AG10803 (cell line): ENCODE measurements at regions not wholly inside any gene's neighbourhood (a gene's known extent, or its start where the extent isn't known, plus 50 kb on each side); places are given as distances from the start of the nearest gene placed in this dataset.

Source experiments
- DNase-seq: peaks from one replicate; pipeline ENCODE4 v3.0.0; 2010; ENCODE audit warnings: low read depth
- H3K4me3 ChIP-seq: 2 replicates; pipeline ENCODE4 v1.5.1; 2011; ENCODE audit warnings: mild to moderate bottlenecking, low read length, control low read depth
- CTCF ChIP-seq: conservative IDR thresholded peaks from 2 replicates; pipeline ENCODE4 v1.5.1; 2011; ENCODE audit warnings: mild to moderate bottlenecking, low read length, control low read depth, inconsistent platforms

GRCh38 chr4:159639671-159640323 lies 536.9 kb downstream of the RAPGEF2 start:
- no peak for TF ChIP-seq CTCF
- no peak overlapping the region for H3K4me3 ChIP-seq
- DNase-seq, result no peak

GRCh38 chr4:159649237-159649636 lies 546.4 kb downstream of the RAPGEF2 start:
- no peak for DNase-seq
- TF ChIP-seq CTCF, result no peak
- H3K4me3 ChIP-seq, result no peak overlapping the region

- H3K4me3 ChIP-seq, result no peak overlapping the region
- DNase-seq, result no peak
- no peak for TF ChIP-seq CTCF
Measured at GRCh38 chr4:159652871-159653270, 550.0 kb downstream of the RAPGEF2 start.

GRCh38 chr4:159655547-159655946 lies 552.7 kb downstream of the RAPGEF2 start:
- DNase-seq, result no peak
- no peak for TF ChIP-seq CTCF
- H3K4me3 ChIP-seq, result no peak overlapping the region

GRCh38 chr4:159669094-159669493 lies 566.2 kb downstream of the RAPGEF2 start:
- no peak for DNase-seq
- no peak for TF ChIP-seq CTCF
- H3K4me3 ChIP-seq, result no peak overlapping the region

- TF ChIP-seq CTCF, result no peak
- no peak for DNase-seq
- no peak overlapping the region for H3K4me3 ChIP-seq
Measured at GRCh38 chr4:159673221-159673620, 570.3 kb downstream of the RAPGEF2 start.

GRCh38 chr4:159674241-159674640 lies 571.4 kb downstream of the RAPGEF2 start:
- no peak for DNase-seq
- no peak overlapping the region for H3K4me3 ChIP-seq
- no peak for TF ChIP-seq CTCF
